OCI-LY3 (cell line): ENCODE measurements at regions not wholly inside any gene's neighbourhood (a gene's known extent, or its start where the extent isn't known, plus 50 kb on each side); places are given as distances from the start of the nearest gene placed in this dataset.

Source experiments
- H2AFZ ChIP-seq: fragments of 200-600, 300-600 bp; shearing (Covaris generic); 2 replicates; pipeline ENCODE4 v1.6.0; 2014; ENCODE audit warnings: antibody characterized with exemption, low read depth, low read length
- H3K27ac ChIP-seq: fragments of 200-600, 300-600 bp; sonication (generic); 2 replicates; pipeline ENCODE4 v1.5.1; 2014; ENCODE audit warnings: mild to moderate bottlenecking, low read length, moderate library complexity, mixed read lengths
- H3K27me3 ChIP-seq: fragments of 200-600, 300-600 bp; sonication (generic); 2 replicates; pipeline ENCODE4 v1.6.1; 2014; ENCODE audit warnings: low read depth, low read length, mixed read lengths
- H3K36me3 ChIP-seq: fragments of 200-600, 300-600 bp; sonication (generic); replicated peaks from 2 replicates; pipeline ENCODE3; 2014; ENCODE audit warnings: low read depth, low read length, mixed read lengths
- H3K4me1 ChIP-seq: fragments of 300-600, 200-600 bp; sonication (generic); 2 replicates; pipeline ENCODE4 v1.6.1; 2014; ENCODE audit warnings: low read length, mixed read lengths
- H3K4me2 ChIP-seq: fragments of 200-600, 300-600 bp; sonication (generic); 2 replicates; pipeline ENCODE4 v1.6.1; 2014; ENCODE audit warnings: low read length, mixed read lengths
- H3K4me3 ChIP-seq: fragments of 300-600, 200-600 bp; sonication (generic); 2 replicates; pipeline ENCODE4 v1.5.1; 2014; ENCODE audit warnings: antibody characterized with exemption, mild to moderate bottlenecking, low read length, moderate library complexity
- H3K79me2 ChIP-seq: fragments of 300-600, 200-600 bp; shearing (Covaris generic); 2 replicates; pipeline ENCODE4 v1.6.1; 2014; ENCODE audit warnings: mild to moderate bottlenecking, low read length, mixed read lengths
- H3K9ac ChIP-seq: fragments of 300-600, 200-600 bp; shearing (Covaris generic); 2 replicates; pipeline ENCODE4 v1.6.0; 2014; ENCODE audit warnings: mild to moderate bottlenecking, low read length, moderate library complexity
- H3K9me3 ChIP-seq: fragments of 200-600, 300-600 bp; shearing (Covaris generic); 2 replicates; pipeline ENCODE4 v1.6.1; 2014; ENCODE audit warnings: low read length, mixed read lengths; ENCODE audit not compliant: insufficient read depth
- H4K20me1 ChIP-seq: fragments of 200-600, 300-600 bp; sonication (generic); 2 replicates; pipeline ENCODE4 v1.6.1; 2016; ENCODE audit warnings: low read length, mixed read lengths; ENCODE audit not compliant: insufficient read depth
- CTCF ChIP-seq: fragments of 200-600, 300-600 bp; sonication (generic); IDR thresholded peaks from 2 replicates; pipeline ENCODE4 v1.5.1; 2014; ENCODE audit warnings: antibody characterized with exemption, low read length, low read depth
- EZH2phosphoT487 ChIP-seq: fragments of 200-600 bp; shearing (Covaris generic); IDR thresholded peaks from 2 replicates; pipeline ENCODE4 v1.6.1; 2018; ENCODE audit warnings: antibody characterized with exemption, mixed run types, low read depth

- Histone ChIP-seq H3K36me3 (no peaks in the 10 kb centered on the region), H3K4me1 (no peaks in the 10 kb centered on the region; the same call in 1 of the 2 replicates), H2AFZ (no peak overlapping the region), H4K20me1 (no peaks in the 10 kb centered on the region), H3K27ac (no peak overlapping the region), H3K9me3 (no peaks in the 10 kb centered on the region), H3K27me3 (no peaks in the 10 kb centered on the region), H3K79me2 (no peaks in the 10 kb centered on the region), H3K4me3 (no peak overlapping the region), H3K9ac (no peak overlapping the region), H3K4me2 (no peak overlapping the region)
- no peak for TF ChIP-seq CTCF
- no peak for TF ChIP-seq EZH2phosphoT487
These were observed 50.6 kb upstream of the FSIP2 start for GRCh38 chr2:185687967-185688366.
